ENCODE measurements at regions not wholly inside any gene's neighbourhood (a gene's known extent, or its start where the extent isn't known, plus 50 kb on each side); places are given as distances from the start of the nearest gene placed in this dataset.

- intact Hi-C loops (cut with DNase I) = no loop called here
- H3K27me3 ChIP-seq = no peaks in the 10 kb centered on the region
- H3K4me1 ChIP-seq = no peaks in the 10 kb centered on the region
- TF ChIP-seq CTCF (IDR thresholded peaks at IDR 0.05) = no peak
- TF ChIP-seq POLR2A (IDR thresholded peaks at IDR 0.05) = no peak
- ATAC-seq = no peak
- H3K36me3 ChIP-seq (replicated peaks in 1 of 2; ENCODE audit: insufficient read depth in 1 of 2, low read depth in 2 of 2) = no peaks in the 10 kb centered on the region
- DNase-seq = no peak
- 88 to 92% methylated on average over 3 of the region's 3 CpGs for WGBS, 2 donors
- H3K4me3 ChIP-seq = no peak overlapping the region
- H3K27ac ChIP-seq = no peak overlapping the region
- peaks cover 0 to 2% (median 0%) of the 10 kb centered on the region in 3 donors for H3K9me3 ChIP-seq
Observed at GRCh38 chr4:178314287-178314686, 872.0 kb upstream of the AGA start.

- WGBS, 2 donors = 39 to 42% methylated on average over 2 of the region's 2 CpGs
- DNase-seq = no peak
- ATAC-seq = no peak
- TF ChIP-seq CTCF (IDR thresholded peaks at IDR 0.05) = no peak
- TF ChIP-seq POLR2A (IDR thresholded peaks at IDR 0.05) = no peak
- H3K27me3 ChIP-seq = no peaks in the 10 kb centered on the region
- peaks cover 0 to 8% (median 0%) of the 10 kb centered on the region in 3 donors for H3K9me3 ChIP-seq
- no peak overlapping the region for H3K4me3 ChIP-seq
- H3K36me3 ChIP-seq (replicated peaks in 1 of 2; ENCODE audit: insufficient read depth in 1 of 2, low read depth in 2 of 2) = no peaks in the 10 kb centered on the region
- no peak overlapping the region for H3K27ac ChIP-seq
- intact Hi-C loops (cut with DNase I) = no loop called here
- H3K4me1 ChIP-seq = no peaks in the 10 kb centered on the region
Observed at GRCh38 chr4:178316211-178316610, 874.0 kb upstream of the AGA start.

GRCh38 chr4:178320003-178320402, 877.8 kb upstream of the AGA start:
- WGBS, 2 donors = 91 to 97% methylated on average over 1 of the region's 1 CpG
- Histone ChIP-seq H3K36me3 (replicated peaks in 1 of 2; ENCODE audit: insufficient read depth in 1 of 2, low read depth in 2 of 2) (no peaks in the 10 kb centered on the region), H3K9me3 (peaks cover 0 to 8% (median 0%) of the 10 kb centered on the region in 3 donors), H3K4me1 (no peaks in the 10 kb centered on the region), H3K27me3 (no peaks in the 10 kb centered on the region), H3K4me3 (no peak overlapping the region), H3K27ac (no peak overlapping the region)
- ATAC-seq (no peak), DNase-seq (no peak)
- TF ChIP-seq CTCF (IDR thresholded peaks at IDR 0.05) (no peak), POLR2A (IDR thresholded peaks at IDR 0.05) (no peak)
- intact Hi-C loops (cut with DNase I) = no loop called here

GRCh38 chr4:178322524-178323183, 880.4 kb upstream of the AGA start:
- intact Hi-C loops (cut with DNase I) = no loop called here
- no peak overlapping the region for H3K4me3 ChIP-seq
- no peaks in the 10 kb centered on the region for H3K27me3 ChIP-seq
- TF ChIP-seq CTCF (IDR thresholded peaks at IDR 0.05) (no peak), POLR2A (IDR thresholded peaks at IDR 0.05) (no peak)
- peak overlapping the region in 2 of 4 donors; percentile 6 to 56 for H3K27ac ChIP-seq
- peak in 1 of 4 donors; percentile 5 for DNase-seq
- H3K36me3 ChIP-seq (replicated peaks in 1 of 2; ENCODE audit: insufficient read depth in 1 of 2, low read depth in 2 of 2) = no peaks in the 10 kb centered on the region
- H3K4me1 ChIP-seq = no peaks in the 10 kb centered on the region
- 34% methylated on average over 5 of the region's 5 CpGs for WGBS, 2 donors
- peaks cover 0 to 8% (median 0%) of the 10 kb centered on the region in 3 donors for H3K9me3 ChIP-seq
- peak; percentile 69 for ATAC-seq
